GM20431 (cell line): ENCODE measurements at regions not wholly inside any gene's neighbourhood (a gene's known extent, or its start where the extent isn't known, plus 50 kb on each side); places are given as distances from the start of the nearest gene placed in this dataset.

ENCODE experiments used
- in situ Hi-C: fragments of 300-500 bp; cut with MseI, MboI; formaldehyde crosslinking; loops from one replicate; pipeline ENCODE4 v1.15.0; 2020; ENCODE audit warnings: low sequenced_read_pairs; ENCODE audit not compliant: unreplicated experiment

GRCh38 chr3:107263269-107264021 is 113.8 kb upstream of the CCDC54 start:
- in situ Hi-C loops = loop anchor here (25.0 kb wide), 2 partner anchors 101 to 174 kb away; no protein-coding TSS in a partner anchor

- in situ Hi-C loops = loop anchor here (25.0 kb wide), 2 partner anchors 103 to 172 kb away; no protein-coding TSS in a partner anchor
Measured at GRCh38 chr3:107264888-107265287, 112.4 kb upstream of the CCDC54 start.

- in situ Hi-C loops = loop anchor here (25.0 kb wide), 2 partner anchors 103 to 172 kb away; no protein-coding TSS in a partner anchor
Measured at GRCh38 chr3:107265526-107265925, 111.7 kb upstream of the CCDC54 start.

DNA sequence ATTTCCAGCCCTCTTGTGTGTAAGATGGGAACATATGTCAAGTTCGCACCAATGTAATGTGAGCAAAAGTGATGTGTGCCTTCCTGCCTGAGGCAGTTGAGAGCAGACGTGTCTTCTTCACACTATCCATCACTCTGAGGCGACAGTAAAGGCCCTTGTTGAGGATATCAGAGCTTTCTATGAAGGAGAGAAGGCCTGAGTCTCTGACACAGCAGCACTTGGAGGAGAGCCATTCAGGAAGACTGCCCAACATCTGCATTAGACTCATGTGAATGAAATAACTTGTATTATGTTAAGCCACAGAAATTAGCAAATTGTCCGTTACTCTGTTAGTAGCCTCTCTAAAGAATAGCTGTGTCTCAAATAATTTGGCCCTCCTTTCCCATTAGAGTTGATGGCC is 108.8 kb upstream of the CCDC54 start:
- in situ Hi-C loops = loop anchor here (25.0 kb wide), 2 partner anchors 106 to 169 kb away; no protein-coding TSS in a partner anchor

- in situ Hi-C loops = loop anchor here (25.0 kb wide), 2 partner anchors 107 to 168 kb away; no protein-coding TSS in a partner anchor
Measured at GRCh38 chr3:107269136-107269535, 108.1 kb upstream of the CCDC54 start.

GRCh38 chr3:107271787-107272387 is 105.4 kb upstream of the CCDC54 start:
- in situ Hi-C loops = loop anchor here (25.0 kb wide), 2 partner anchors 110 to 165 kb away; no protein-coding TSS in a partner anchor

- in situ Hi-C loops = loop anchor here (25.0 kb wide), 2 partner anchors 110 to 165 kb away; no protein-coding TSS in a partner anchor
Measured at GRCh38 chr3:107272471-107272870, 104.8 kb upstream of the CCDC54 start.

DNA sequence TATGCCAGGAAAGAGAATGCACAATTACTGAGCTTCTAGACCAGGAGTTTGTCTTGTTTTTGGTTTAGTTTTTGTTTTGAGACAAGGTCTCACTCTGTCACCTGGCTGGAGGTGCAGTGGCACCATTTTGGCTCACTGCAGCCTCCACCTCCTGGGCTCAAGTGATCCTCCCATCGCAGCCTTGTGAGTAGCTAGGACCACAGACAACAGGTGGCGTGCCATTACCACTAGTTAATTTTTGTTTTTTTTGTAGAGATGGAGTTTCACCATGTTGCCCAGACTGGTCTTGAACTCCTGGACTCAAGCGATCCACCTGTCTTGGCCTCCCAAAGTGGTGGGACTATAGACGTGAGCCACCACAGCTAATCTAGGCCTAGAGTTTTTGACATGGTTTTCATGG is 104.4 kb upstream of the CCDC54 start:
- in situ Hi-C loops = loop anchor here (25.0 kb wide), 2 partner anchors 111 to 164 kb away; no protein-coding TSS in a partner anchor

GRCh38 chr3:107273771-107274170 is 103.5 kb upstream of the CCDC54 start:
- in situ Hi-C loops = loop anchor here (25.0 kb wide), 2 partner anchors 111 to 164 kb away; no protein-coding TSS in a partner anchor

DNA sequence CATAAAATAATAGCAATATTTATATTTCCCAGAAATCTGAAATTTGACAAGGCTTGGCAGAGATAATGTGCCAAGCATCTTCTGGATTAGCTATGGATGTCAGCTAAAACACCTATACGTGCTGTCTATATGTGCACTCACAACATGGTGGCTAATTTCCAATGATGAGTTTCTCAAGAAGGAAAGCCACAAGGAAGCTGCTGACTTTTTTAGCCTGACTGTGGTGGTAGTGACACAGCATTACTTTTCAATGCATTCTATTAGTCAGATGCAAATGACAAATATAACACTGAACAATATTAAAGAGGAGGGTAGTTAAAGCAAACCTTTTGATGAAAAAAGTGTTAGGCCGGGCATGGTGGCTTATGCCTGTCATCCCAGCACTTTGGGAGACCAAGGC is 101.7 kb upstream of the CCDC54 start:
- in situ Hi-C loops = no loop called here

DNA sequence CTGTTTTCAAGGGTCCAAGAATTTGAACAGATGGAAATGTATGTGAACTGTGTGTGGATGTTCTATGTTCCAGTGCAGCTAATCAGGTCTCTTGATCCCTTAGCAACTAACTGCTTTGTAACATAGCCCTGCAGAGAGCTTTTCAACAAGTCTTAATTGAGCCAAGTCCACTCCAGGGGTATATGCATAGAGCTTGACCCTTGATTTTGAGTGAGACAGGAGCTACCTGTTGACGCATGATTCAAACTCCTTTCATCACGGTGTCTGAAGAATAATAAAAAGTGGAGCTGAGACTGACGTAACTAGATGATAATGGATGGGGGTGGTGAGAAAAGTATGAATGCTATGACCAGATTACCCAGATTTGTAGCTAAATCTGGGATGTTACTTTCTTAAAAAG is 93.3 kb upstream of the CCDC54 start:
- in situ Hi-C loops = no loop called here

DNA sequence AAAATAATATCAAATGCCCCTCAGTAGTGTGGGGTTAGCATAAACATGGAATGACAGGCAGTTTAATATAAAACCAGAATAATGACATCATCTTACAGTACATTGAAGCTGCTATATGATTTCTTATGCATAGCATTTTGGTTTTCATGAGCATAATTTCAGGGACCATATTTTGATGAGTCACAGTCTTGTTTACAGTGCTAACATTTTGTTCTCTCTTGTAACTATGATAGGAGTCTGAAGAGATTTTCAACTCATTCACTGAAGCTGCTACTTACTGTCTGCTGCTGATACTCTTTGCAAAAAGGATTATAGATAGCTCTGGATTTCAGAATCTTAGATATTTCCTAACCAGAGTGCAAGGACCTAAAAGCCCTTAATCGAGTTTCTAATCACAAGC is 92.6 kb upstream of the CCDC54 start:
- in situ Hi-C loops = no loop called here

- in situ Hi-C loops = no loop called here
Measured at GRCh38 chr3:107285197-107285596, 92.0 kb upstream of the CCDC54 start.

DNA sequence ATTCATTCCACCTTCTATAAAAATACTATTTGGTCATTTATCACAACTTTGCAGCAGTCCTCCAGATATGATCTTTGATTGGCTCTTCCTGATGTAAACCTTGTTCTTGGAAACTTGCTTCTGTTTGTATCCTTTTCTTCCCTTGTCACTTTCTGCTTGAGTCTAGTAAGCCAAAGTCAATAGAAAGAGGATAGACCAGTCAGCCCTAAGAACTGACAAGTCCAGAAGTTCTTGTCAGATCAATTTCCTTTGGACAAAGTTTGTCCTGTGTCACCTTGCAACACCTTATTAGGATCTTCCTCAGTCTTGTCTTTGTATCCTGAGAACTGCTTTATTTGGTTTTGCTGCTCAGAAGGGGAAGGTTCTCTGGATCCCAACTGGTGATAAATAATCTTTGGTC is 87.9 kb upstream of the CCDC54 start:
- in situ Hi-C loops = no loop called here

GRCh38 chr3:107294117-107294516 is 83.1 kb upstream of the CCDC54 start:
- in situ Hi-C loops = no loop called here

DNA sequence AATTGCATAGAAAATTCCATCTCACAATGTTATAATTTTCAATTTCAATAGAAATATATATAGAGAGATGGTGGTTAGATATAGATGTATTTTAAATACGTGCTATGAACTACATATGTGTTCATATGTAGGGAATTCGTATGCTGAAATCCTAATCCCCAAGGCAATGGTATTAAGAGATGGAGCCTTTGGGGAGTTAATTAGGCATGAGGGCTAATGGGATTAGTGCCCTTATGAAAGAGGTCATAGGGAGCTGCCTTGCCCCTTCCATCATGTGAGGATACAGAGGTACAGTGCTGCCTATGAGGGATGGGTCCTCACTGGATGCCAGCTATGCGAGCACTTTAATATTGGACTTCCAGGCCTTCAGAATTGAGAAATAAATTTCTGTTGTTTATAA is 79.6 kb upstream of the CCDC54 start:
- in situ Hi-C loops = no loop called here

- in situ Hi-C loops = no loop called here
Measured at GRCh38 chr3:107307205-107307604, 70.0 kb upstream of the CCDC54 start.

DNA sequence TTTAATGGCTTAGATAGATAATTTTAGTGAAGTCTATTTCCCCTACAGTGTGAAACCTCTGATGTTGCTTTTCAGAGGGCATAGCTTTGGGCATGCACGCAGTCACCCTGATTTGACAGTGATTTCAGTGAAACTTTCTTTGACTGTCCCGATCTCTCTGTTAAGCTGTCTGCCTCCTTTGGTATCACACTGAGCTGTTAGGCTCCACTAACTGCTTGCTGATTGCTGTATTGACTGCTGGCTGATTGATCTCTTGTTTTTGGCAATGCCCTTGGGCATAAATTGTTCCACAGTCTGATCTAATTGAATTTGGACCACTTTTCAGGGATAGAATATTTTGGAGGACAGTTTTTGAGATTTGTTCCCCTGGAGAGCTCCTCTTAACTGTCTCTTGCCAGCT is 68.5 kb upstream of the CCDC54 start:
- in situ Hi-C loops = no loop called here

- in situ Hi-C loops = no loop called here
Measured at GRCh38 chr3:107309312-107309711, 67.9 kb upstream of the CCDC54 start.

DNA sequence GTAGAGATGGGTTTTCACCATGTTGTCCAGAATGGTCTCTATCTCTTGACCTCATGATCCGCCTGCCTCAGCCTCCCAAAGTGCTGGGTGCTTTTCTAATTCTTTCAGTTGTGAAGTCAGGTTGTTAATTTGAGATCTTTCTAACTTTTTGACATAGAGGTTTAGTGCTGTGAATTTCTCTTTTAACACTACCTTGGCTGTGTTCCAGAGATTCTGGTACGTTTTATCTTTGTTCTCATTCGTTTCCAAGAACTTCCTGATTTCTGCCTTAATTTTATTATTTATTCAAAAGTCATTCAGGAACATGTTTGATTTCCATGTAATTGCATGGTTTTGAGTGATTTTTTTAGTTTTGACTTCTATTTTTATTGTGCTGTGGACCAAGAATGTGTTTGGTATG is 63.5 kb upstream of the CCDC54 start:
- in situ Hi-C loops = no loop called here

GRCh38 chr3:107315141-107315540 is 62.1 kb upstream of the CCDC54 start:
- in situ Hi-C loops = no loop called here
